HG02981 (cell line): ENCODE measurements at regions not wholly inside any gene's neighbourhood (a gene's known extent, or its start where the extent isn't known, plus 50 kb on each side); places are given as distances from the start of the nearest gene placed in this dataset.
A peak's percentile ranks its signal among the peaks of the same experiment; 100 is the strongest.
"Not testable (repeated sequence)": the region's sequence is repeated elsewhere in the genome, so short reads cannot be mapped to it uniquely, and the experiment has no call there.

ENCODE experiments used
- ATAC-seq: cut with Tn5 transposase; IDR thresholded peaks from one replicate; pipeline ENCODE4 v1.9.1; 2021; ENCODE audit warnings: mild to moderate bottlenecking, moderate library complexity; ENCODE audit not compliant: unreplicated experiment

DNA sequence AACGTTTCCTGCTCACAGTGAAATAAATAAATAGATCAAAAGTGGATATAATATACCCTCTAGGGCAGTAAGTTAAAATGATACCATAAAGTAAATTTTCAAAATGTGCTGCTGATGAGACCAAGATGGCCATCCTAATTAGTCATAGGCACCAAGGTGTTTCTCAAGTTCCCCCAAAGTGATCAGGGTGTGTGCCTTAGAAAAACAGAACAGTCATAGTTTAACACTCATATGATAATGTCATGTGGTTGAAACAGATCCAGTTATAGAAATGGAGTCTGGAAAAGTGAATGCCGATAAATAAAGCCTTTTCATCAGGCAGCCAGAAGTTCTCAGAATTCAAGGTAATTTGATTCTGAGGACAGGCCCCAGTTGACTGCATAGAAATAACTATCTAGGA lies 161.5 kb upstream of the CDKN2B start:
- ATAC-seq = no peak

DNA sequence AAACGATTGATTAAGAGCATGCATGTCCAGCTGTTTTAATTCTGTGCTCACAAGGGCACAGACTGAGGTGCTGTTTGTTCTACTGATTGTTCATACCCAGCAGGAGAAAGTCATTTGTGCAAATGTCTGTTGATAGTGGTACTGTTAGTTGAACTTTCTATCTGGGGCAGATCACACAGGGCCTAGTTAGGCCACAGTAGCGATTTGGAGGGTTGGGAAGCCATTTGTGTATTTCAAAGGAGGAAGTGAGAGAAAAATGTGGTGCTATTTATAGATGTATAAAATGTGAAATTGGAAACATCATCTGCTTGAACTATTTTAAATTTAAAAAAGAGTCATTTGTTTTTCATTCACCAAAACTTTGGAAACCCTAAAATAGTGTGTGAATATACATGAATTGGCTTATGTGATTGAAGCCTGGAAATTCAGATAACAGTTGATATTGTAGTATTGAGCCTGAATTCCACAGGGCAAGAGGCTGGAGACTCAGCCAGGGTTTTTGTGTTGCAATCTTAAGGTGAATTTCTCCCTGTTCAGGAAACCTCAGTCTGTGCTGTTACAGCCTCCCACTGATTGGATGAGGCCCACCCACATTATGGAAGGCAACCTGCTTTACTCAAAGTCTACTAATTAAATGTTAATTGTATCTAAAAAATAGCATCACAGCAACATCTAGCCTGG lies 162.0 kb upstream of the CDKN2B start:
- ATAC-seq = peak; percentile 47

- no peak for ATAC-seq
These were observed 162.6 kb upstream of the CDKN2B start for GRCh38 chr9:22171691-22172090.

GRCh38 chr9:22173908-22174307 lies 164.8 kb upstream of the CDKN2B start:
- ATAC-seq = no peak

DNA sequence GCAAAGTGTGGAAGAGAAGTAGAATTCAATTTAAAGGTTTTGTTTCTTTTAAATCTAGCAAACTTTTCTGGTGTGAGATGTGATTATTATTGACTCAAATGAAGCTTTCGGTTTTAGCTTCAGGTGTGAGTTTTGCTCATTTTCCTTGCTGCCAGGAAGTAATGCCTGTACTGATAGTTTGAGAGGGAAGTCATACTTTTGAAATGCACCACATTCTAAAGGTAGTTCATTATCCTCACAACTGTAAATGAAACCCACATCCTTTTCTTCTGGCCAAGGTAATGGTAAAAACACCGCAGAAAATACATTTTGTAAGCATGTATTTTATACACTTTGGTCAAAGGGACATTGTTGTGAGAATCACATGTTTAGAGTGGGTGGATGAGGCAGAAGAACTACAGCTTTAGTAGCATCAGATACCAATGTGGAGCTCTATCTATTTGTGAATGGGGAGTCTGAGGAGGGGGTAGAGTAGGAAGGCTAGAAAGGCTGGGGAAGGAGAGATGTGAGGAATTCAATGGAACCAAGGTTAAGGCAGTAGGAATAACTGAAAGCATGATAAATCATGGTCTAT lies 167.0 kb upstream of the CDKN2B start:
- no peak for ATAC-seq

- ATAC-seq = not testable (repeated sequence)
These were observed 171.9 kb upstream of the CDKN2B start for GRCh38 chr9:22181021-22181420.

DNA sequence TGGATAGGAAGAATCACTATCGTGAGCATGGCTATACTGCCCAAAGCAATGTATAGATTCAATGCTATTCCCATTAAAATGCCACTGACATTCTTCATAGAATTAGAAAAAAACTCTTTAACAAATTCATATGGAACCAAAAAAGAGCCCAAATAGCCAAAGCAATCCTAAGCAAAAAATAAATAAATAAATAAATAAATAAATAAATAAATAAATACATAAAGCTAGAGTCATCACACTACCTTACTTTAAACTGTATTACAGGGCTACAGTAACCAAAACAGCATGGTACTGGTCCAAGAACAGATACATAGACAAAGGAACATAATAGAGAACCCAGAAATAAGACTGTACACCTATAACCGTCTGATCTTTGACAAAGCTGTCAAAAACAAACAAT lies 180.4 kb upstream of the CDKN2B start:
- ATAC-seq = no peak

- peak; percentile 75 for ATAC-seq
These were observed 187.9 kb upstream of the CDKN2B start for GRCh38 chr9:22197000-22197399.

GRCh38 chr9:22198681-22199080 lies 189.6 kb upstream of the CDKN2B start:
- ATAC-seq = no peak

DNA sequence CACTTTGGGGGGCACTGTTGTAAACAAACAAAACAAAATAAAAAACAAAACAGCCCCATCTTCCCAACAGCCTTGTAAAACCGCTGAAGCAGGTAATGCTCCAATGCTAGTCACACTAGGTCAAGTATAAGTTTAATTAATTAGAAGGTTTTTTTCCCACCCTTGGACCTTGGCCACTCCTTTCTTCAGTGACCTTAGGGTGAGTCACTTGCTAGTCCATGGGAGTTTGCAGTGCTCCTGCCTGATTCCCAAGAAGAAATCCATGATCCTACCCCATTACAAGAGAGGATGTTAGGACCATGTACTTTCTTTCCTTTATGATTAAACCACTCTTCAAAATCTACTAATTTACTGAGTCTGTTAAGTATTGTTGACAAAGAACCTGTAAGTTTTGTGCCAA lies 192.2 kb upstream of the CDKN2B start:
- no peak for ATAC-seq

DNA sequence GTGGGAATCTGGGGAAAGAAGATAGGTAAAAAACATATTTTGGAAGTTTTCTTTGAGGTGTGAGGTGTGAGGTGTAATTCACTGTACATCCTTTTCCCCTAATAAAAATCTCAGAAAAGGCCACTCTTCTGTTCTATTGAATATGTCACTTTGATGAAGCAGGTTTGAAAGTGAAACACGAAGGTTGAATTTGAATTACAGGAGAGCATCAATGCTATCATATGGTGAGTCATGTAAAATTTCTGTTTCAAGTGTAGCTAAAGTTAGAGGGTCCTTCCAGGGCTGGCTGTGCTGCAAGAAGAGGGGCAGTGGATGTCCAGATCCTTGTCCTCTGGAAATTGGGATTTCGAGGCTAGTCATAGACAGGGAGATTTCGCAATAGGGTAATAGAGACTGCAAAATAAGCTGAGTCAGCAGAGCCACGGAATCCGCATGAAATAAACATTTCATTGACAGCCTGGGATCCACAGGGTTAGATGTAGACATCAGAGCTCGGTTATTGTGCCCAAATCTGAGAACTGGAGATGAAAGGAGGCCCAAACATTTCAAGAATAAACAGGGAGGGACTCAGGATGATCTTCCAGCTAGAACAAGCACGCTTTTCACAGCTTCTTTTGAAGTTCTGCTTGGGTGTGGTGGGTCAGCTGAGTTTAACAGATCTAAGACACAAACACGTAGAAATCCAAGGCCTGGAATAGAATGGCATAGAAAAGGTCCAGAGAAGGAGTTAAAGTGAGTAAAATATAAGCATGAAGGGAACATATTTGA lies 194.4 kb upstream of the CDKN2B start:
- ATAC-seq = no peak

DNA sequence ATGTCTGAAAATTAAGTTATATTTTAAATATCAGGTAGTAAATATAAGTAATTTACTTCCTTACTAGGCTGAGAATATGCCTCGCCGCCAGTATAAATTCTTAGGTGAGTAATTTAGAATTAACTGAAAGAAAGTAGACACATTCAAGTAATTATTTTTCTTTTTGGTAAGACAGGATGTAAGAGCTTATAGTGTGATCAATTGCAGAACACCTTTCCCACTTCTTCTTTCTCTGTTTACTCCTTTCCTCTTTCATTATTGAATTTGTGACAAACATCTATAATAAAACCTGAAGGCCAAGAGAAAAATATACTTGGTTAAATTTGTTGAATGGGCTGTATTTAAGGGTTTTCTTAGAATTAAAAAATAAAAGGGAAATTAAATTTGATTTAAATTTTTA lies 195.1 kb upstream of the CDKN2B start:
- no peak for ATAC-seq

DNA sequence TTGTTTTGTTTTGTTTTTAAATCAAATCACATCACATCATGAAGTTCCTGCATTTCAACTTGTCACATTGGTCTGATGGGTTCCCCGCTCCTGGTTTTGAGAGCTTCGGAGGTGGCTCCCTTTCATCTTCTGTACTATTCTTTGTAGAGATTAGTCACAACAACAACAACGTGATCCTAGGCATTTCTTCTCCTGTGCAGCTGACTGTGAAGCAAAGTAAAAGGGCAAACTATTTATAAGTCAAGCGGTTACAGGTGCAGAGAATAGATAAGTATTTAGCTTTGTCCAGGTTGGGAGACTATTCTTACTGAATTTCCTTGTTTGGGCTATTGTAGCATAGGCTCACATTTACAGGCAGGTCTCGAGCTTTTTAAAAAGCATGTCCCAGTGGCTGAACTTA lies 197.7 kb upstream of the CDKN2B start:
- no peak for ATAC-seq

DNA sequence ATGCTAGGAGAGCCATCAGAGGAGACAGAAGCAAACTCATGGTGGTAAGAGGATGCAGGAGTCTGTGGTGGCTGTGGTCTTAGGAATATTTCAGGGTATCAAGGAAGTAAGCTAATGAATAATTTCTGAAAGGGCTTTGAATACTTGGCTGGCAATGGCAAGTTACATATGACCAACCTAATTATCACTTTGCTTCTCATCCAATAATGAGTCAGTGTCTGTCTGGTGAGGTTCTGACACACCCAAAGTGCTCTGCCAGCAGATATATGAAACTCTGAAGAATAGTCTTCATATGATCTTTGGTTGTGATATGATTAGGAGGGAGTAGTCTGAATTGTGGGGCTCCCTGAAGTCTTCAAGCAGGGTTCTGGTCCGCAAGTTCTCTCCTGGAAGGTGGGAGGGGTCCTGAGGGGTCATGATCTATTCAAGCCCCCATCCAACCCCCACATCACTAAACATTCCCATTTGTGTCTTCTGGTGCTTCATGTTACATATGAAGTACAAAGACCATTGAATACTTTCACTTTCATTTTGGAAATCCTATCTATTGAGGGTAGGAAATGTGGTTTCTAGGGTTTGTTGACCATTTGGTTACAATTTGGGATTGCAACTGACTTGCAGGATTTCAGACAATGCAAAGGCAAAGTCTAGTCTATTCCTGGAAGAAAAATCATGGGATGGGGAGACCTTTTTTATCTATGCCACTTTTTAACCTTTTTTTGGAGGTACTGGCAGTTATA lies 199.9 kb upstream of the CDKN2B start:
- no peak for ATAC-seq

- ATAC-seq = no peak
These were observed 201.2 kb upstream of the CDKN2B start for GRCh38 chr9:22210262-22210661.

- no peak for ATAC-seq
These were observed 201.8 kb upstream of the CDKN2B start for GRCh38 chr9:22210936-22211335.

DNA sequence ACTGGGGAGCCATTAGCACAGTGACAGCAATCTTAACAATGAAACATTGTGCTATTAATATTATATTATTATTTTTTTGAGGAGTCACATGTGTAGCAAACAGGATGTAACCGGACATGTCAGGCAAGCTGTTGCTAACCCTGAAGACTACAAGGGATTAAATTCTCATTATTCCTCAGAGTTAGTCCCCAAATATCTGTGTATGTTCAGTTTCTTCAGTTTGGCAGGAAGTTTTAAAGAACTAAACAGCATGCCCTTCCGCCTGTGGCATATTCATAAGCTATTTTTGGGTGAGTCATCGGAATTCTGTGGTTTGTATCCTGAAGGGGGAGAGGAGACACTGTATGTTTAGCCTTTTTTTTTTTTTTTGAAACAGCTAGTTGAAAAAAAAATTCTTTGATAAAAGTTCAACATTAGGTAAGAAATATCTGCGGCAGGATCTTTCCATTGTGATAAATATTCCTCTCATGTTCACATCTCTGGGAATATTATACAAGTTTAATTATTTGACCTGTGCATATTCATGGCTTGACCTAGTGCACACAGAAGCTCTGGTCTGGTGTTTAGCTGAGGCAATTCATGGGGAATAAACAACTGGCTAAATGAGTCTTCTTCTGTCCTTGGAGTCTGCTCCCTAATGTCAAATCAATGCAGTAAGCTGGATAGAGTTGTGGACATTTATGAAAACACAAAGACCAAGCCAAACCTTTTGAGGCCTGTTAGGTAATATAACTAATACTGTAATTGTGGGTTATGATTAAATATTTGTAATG lies 202.7 kb upstream of the CDKN2B start:
- ATAC-seq = no peak

DNA sequence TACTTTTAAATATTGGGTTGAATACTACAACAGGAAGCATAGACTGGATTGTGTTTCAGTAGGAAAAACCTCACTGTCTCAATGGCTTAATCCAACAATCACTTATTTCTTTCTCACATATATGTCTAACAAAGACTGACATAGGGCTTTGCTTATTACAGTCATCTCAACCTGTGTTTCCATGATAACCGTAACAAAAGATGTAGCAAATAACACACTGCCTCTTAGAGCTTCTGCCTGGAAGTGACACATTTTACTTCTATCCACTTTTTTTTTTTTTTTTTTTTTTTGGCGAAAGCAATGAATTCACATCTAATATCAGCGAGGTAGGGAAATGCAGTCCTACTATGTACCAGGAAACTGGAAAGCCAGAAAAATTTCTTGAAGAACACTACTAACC lies 204.9 kb upstream of the CDKN2B start:
- ATAC-seq = no peak

DNA sequence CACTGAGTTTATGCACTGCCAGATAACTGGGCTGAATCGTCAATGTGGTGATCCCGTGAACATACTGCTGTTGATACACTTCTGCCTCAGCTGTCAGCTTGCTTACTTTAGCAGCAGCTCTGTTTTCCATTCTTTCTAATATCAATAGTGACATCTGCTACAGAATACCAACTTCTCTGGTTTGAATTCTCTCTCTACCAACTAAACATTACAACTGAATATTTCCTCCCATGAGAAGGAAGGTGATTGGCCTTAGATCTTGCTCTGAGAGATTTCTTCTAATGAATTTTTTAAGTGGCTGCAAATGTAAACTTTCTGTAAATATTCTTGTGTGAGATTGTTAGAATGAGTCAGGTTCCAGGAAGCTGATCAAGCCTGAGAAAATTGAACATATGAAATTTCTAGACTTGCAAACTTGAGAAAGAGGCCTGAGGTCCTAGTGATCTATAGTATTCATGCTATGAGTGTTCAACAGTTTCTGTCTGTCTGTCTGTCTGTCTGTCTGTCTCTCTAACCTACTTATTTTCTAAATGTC lies 205.5 kb upstream of the CDKN2B start:
- no peak for ATAC-seq

DNA sequence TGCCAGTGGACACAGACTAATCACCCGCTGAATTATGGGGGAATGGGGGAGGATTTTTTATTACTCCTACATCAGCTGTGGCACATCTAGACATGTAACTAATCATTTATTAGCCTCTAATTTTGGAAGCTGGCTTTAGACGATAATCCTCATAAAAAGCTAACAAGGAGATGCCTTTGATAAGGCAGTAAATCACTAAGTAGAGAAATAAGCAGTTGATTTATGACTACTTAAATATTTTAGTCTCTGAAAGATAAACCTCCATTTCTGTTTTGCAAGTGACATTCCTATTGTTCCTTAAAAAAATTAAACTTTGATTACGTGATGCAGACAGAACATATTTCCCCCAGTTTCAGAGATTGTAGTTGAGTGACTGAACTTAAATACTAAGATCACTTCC lies 206.4 kb upstream of the CDKN2B start:
- ATAC-seq = no peak
